ENCODE measurements at regions not wholly inside any gene's neighbourhood (a gene's known extent, or its start where the extent isn't known, plus 50 kb on each side); places are given as distances from the start of the nearest gene placed in this dataset.
A peak's percentile ranks its signal among the peaks of the same experiment; 100 is the strongest.

- intact Hi-C loops (cut with micrococcal nuclease), result no loop called here
- ATAC-seq (no peak), DNase-seq (no peak)
- no peaks in the 10 kb centered on the region for H3K36me3 ChIP-seq (ENCODE audit: control insufficient read depth in 2 of 3, insufficient read depth in 3 of 3, low read length in 3 of 3)
- H3K9me3 ChIP-seq (ENCODE audit: control insufficient read depth in 2 of 3, low read length in 3 of 3), result no peaks in the 10 kb centered on the region
- H3K4me1 ChIP-seq (ENCODE audit: control insufficient read depth in 2 of 2, insufficient read depth in 2 of 2, low read length in 2 of 2), result no peaks in the 10 kb centered on the region
- no peak overlapping the region for H3K4me3 Mint-ChIP-seq
- H3K4me1 Mint-ChIP-seq, result peaks cover 0 to 8% (median 5%) of the 10 kb centered on the region in 7 donors
- ChIA-PET POLR2A (no interaction called here), CTCF (no interaction called here)
- H3K27ac Mint-ChIP-seq, result no peak overlapping the region
- H3K9me3 Mint-ChIP-seq, result peaks cover 0 to 9% (median 0%) of the 10 kb centered on the region in 11 donors
- no peaks in the 10 kb centered on the region for H3K27me3 ChIP-seq (ENCODE audit: control insufficient read depth in 2 of 2, insufficient read depth in 2 of 2, low read length in 2 of 2)
- H3K27ac ChIP-seq (ENCODE audit: low read depth, low read length), result no peak overlapping the region
- no peak overlapping the region for H3K4me3 ChIP-seq (ENCODE audit: low read length)
- H3K27me3 Mint-ChIP-seq, result peaks cover 10 to 35% (median 22%) of the 10 kb centered on the region in 5 donors
- H3K36me3 Mint-ChIP-seq, result no peaks in the 10 kb centered on the region
These were observed 179.4 kb upstream of the ADRA1B start for GRCh38 chr5:159736844-159737243.

- H3K9me3 ChIP-seq (ENCODE audit: control insufficient read depth in 2 of 3, low read length in 3 of 3), result no peaks in the 10 kb centered on the region
- no peaks in the 10 kb centered on the region for H3K4me1 ChIP-seq (ENCODE audit: control insufficient read depth in 2 of 2, insufficient read depth in 2 of 2, low read length in 2 of 2)
- intact Hi-C loops (cut with micrococcal nuclease), result no loop called here
- no peak overlapping the region for H3K27ac Mint-ChIP-seq
- no peaks in the 10 kb centered on the region for H3K27me3 ChIP-seq (ENCODE audit: control insufficient read depth in 2 of 2, insufficient read depth in 2 of 2, low read length in 2 of 2)
- H3K4me1 Mint-ChIP-seq, result peaks cover 0 to 8% (median 5%) of the 10 kb centered on the region in 7 donors
- no peak overlapping the region for H3K4me3 ChIP-seq (ENCODE audit: low read length)
- no peaks in the 10 kb centered on the region for H3K36me3 ChIP-seq (ENCODE audit: control insufficient read depth in 2 of 3, insufficient read depth in 3 of 3, low read length in 3 of 3)
- ChIA-PET CTCF (no interaction called here), POLR2A (no interaction called here)
- peaks cover 10 to 35% (median 22%) of the 10 kb centered on the region in 5 donors for H3K27me3 Mint-ChIP-seq
- H3K4me3 Mint-ChIP-seq, result no peak overlapping the region
- no peak for DNase-seq
- H3K36me3 Mint-ChIP-seq, result no peaks in the 10 kb centered on the region
- no peak overlapping the region for H3K27ac ChIP-seq (ENCODE audit: low read depth, low read length)
- H3K9me3 Mint-ChIP-seq, result peaks cover 0 to 9% (median 0%) of the 10 kb centered on the region in 11 donors
- ATAC-seq, result no peak
These were observed 179.0 kb upstream of the ADRA1B start for GRCh38 chr5:159737263-159737662.

DNA sequence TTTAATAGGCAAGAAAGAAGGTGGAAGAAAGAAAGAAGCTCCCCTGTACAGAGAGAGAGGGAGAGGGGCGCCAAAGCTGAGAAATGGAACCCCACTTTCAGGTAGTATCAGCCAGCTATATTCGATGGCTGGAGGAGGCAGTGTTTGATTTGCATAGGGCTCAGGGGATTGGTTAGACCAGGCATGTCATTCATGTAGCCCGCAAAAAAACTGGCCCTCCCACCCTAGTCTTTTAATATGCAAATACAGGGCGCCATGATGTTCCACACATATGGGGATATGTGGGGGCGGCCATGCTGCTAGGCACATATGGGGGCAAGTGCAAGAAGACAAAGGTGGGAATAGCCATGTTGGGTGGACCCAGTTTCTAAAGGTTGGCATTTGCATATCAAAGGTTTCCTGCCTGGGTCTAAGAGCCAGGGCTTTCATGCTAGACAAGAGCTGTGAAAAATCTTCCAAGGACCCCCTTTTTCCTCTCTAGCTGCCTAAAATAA lies 174.4 kb upstream of the ADRA1B start:
- ChIA-PET CTCF (interaction anchor here (0.6 kb wide), 1 partner anchor 38 kb away, joined by 3 read pairs; no protein-coding TSS in a partner anchor), POLR2A (interaction anchor here (0.7 kb wide), 1 partner anchor 1012 kb away, joined by 4 read pairs; no protein-coding TSS in a partner anchor)
- Mint-ChIP-seq H3K4me1 (no peaks in the 10 kb centered on the region), H3K27me3 (peaks cover 10 to 25% (median 15%) of the 10 kb centered on the region in 5 donors), H3K27ac (no peak overlapping the region), H3K9me3 (peaks cover 0 to 15% (median 0%) of the 10 kb centered on the region in 11 donors), H3K36me3 (no peaks in the 10 kb centered on the region), H3K4me3 (no peak overlapping the region)
- Histone ChIP-seq H3K9me3 (ENCODE audit: control insufficient read depth in 2 of 3, low read length in 3 of 3) (no peaks in the 10 kb centered on the region), H3K27ac (ENCODE audit: low read depth, low read length) (no peak overlapping the region), H3K4me3 (ENCODE audit: low read length) (no peak overlapping the region), H3K36me3 (ENCODE audit: control insufficient read depth in 2 of 3, insufficient read depth in 3 of 3, low read length in 3 of 3) (no peaks in the 10 kb centered on the region), H3K4me1 (ENCODE audit: control insufficient read depth in 2 of 2, insufficient read depth in 2 of 2, low read length in 2 of 2) (no peaks in the 10 kb centered on the region), H3K27me3 (ENCODE audit: control insufficient read depth in 2 of 2, insufficient read depth in 2 of 2, low read length in 2 of 2) (no peaks in the 10 kb centered on the region)
- no peak for ATAC-seq
- no peak for DNase-seq
- intact Hi-C loops (cut with micrococcal nuclease), result no loop called here

DNA sequence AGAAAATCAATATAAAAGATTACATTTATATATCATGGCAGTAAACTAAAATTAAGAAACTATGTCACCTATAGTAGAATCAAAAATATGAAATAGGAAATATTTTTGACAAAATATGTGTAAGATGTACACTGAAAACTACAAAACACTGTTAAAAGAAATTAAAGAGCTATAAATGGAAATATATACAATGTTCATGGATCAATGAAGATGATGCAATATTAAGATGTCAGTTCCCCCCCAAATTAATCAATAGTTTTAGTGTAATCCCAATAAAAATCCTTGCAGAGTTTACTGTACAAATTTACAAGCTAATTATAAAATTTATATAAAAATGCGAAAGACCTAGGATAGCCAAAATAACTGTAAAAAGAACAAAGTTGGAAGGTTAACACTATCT lies 173.0 kb upstream of the ADRA1B start:
- no peaks in the 10 kb centered on the region for H3K36me3 ChIP-seq (ENCODE audit: control insufficient read depth in 2 of 3, insufficient read depth in 3 of 3, low read length in 3 of 3)
- no peak for DNase-seq
- ChIA-PET CTCF (no interaction called here), POLR2A (no interaction called here)
- H3K9me3 ChIP-seq (ENCODE audit: control insufficient read depth in 2 of 3, low read length in 3 of 3), result no peaks in the 10 kb centered on the region
- Mint-ChIP-seq H3K27ac (no peak overlapping the region), H3K4me3 (no peak overlapping the region), H3K36me3 (no peaks in the 10 kb centered on the region), H3K9me3 (peaks cover 0 to 15% (median 0%) of the 10 kb centered on the region in 11 donors), H3K27me3 (peaks cover 9 to 19% (median 10%) of the 10 kb centered on the region in 5 donors), H3K4me1 (no peaks in the 10 kb centered on the region)
- no peak overlapping the region for H3K27ac ChIP-seq (ENCODE audit: low read depth, low read length)
- no peak for ATAC-seq
- intact Hi-C loops (cut with micrococcal nuclease), result no loop called here
- H3K27me3 ChIP-seq (ENCODE audit: control insufficient read depth in 2 of 2, insufficient read depth in 2 of 2, low read length in 2 of 2), result no peaks in the 10 kb centered on the region
- H3K4me3 ChIP-seq (ENCODE audit: low read length), result no peak overlapping the region
- no peaks in the 10 kb centered on the region for H3K4me1 ChIP-seq (ENCODE audit: control insufficient read depth in 2 of 2, insufficient read depth in 2 of 2, low read length in 2 of 2)

GRCh38 chr5:159746707-159747106 lies 169.6 kb upstream of the ADRA1B start:
- Histone ChIP-seq H3K9me3 (ENCODE audit: control insufficient read depth in 2 of 3, low read length in 3 of 3) (no peaks in the 10 kb centered on the region), H3K27me3 (ENCODE audit: control insufficient read depth in 2 of 2, insufficient read depth in 2 of 2, low read length in 2 of 2) (no peaks in the 10 kb centered on the region), H3K4me3 (ENCODE audit: low read length) (no peak overlapping the region), H3K4me1 (ENCODE audit: control insufficient read depth in 2 of 2, insufficient read depth in 2 of 2, low read length in 2 of 2) (no peaks in the 10 kb centered on the region), H3K27ac (ENCODE audit: low read depth, low read length) (no peak overlapping the region), H3K36me3 (ENCODE audit: control insufficient read depth in 2 of 3, insufficient read depth in 3 of 3, low read length in 3 of 3) (no peaks in the 10 kb centered on the region)
- intact Hi-C loops (cut with micrococcal nuclease), result no loop called here
- H3K27ac Mint-ChIP-seq, result no peak overlapping the region
- no peak for DNase-seq
- no peak overlapping the region for H3K4me3 Mint-ChIP-seq
- peaks cover 0 to 12% (median 2%) of the 10 kb centered on the region in 7 donors for H3K4me1 Mint-ChIP-seq
- H3K36me3 Mint-ChIP-seq, result no peaks in the 10 kb centered on the region
- H3K9me3 Mint-ChIP-seq, result peaks cover 0 to 12% (median 4%) of the 10 kb centered on the region in 11 donors
- ChIA-PET POLR2A (no interaction called here), CTCF (no interaction called here)
- H3K27me3 Mint-ChIP-seq, result peaks cover 0 to 2% (median 0%) of the 10 kb centered on the region in 5 donors
- no peak for ATAC-seq

GRCh38 chr5:159749146-159749545 lies 167.1 kb upstream of the ADRA1B start:
- Histone ChIP-seq H3K4me3 (ENCODE audit: low read length) (no peak overlapping the region), H3K27ac (ENCODE audit: low read depth, low read length) (no peak overlapping the region), H3K36me3 (ENCODE audit: control insufficient read depth in 2 of 3, insufficient read depth in 3 of 3, low read length in 3 of 3) (no peaks in the 10 kb centered on the region), H3K27me3 (ENCODE audit: control insufficient read depth in 2 of 2, insufficient read depth in 2 of 2, low read length in 2 of 2) (no peaks in the 10 kb centered on the region), H3K4me1 (ENCODE audit: control insufficient read depth in 2 of 2, insufficient read depth in 2 of 2, low read length in 2 of 2) (no peaks in the 10 kb centered on the region), H3K9me3 (ENCODE audit: control insufficient read depth in 2 of 3, low read length in 3 of 3) (no peaks in the 10 kb centered on the region)
- Mint-ChIP-seq H3K36me3 (peaks cover 0 to 4% (median 0%) of the 10 kb centered on the region in 5 donors), H3K27me3 (peaks cover 0 to 7% (median 0%) of the 10 kb centered on the region in 5 donors), H3K4me1 (peaks cover 0 to 12% (median 2%) of the 10 kb centered on the region in 7 donors), H3K27ac (no peak overlapping the region), H3K9me3 (peaks cover 0 to 20% (median 8%) of the 10 kb centered on the region in 11 donors), H3K4me3 (no peak overlapping the region)
- DNase-seq (no peak), ATAC-seq (no peak)
- intact Hi-C loops (cut with micrococcal nuclease), result no loop called here
- ChIA-PET POLR2A (no interaction called here), CTCF (no interaction called here)

- H3K36me3 Mint-ChIP-seq, result peaks cover 0 to 4% (median 0%) of the 10 kb centered on the region in 5 donors
- CTCF ChIA-PET, result no interaction called here
- Histone ChIP-seq H3K36me3 (ENCODE audit: control insufficient read depth in 2 of 3, insufficient read depth in 3 of 3, low read length in 3 of 3) (no peaks in the 10 kb centered on the region), H3K4me1 (ENCODE audit: control insufficient read depth in 2 of 2, insufficient read depth in 2 of 2, low read length in 2 of 2) (no peaks in the 10 kb centered on the region), H3K4me3 (ENCODE audit: low read length) (no peak overlapping the region), H3K27ac (ENCODE audit: low read depth, low read length) (no peak overlapping the region), H3K9me3 (ENCODE audit: control insufficient read depth in 2 of 3, low read length in 3 of 3) (no peaks in the 10 kb centered on the region), H3K27me3 (ENCODE audit: control insufficient read depth in 2 of 2, insufficient read depth in 2 of 2, low read length in 2 of 2) (no peaks in the 10 kb centered on the region)
- H3K27me3 Mint-ChIP-seq, result peaks cover 0 to 10% (median 0%) of the 10 kb centered on the region in 5 donors
- peaks cover 0 to 20% (median 8%) of the 10 kb centered on the region in 11 donors for H3K9me3 Mint-ChIP-seq
- intact Hi-C loops (cut with micrococcal nuclease), result no loop called here
- no peak overlapping the region for H3K4me3 Mint-ChIP-seq
- no peak for ATAC-seq
- no peak for DNase-seq
- peaks cover 0 to 12% (median 2%) of the 10 kb centered on the region in 7 donors for H3K4me1 Mint-ChIP-seq
- H3K27ac Mint-ChIP-seq, result peak overlapping the region in 1 of 9 donors; percentile 11
- POLR2A ChIA-PET, result interaction anchor here (0.8 kb wide), 1 partner anchor 24 kb away, joined by 3 read pairs; no protein-coding TSS in a partner anchor
These were observed 166.1 kb upstream of the ADRA1B start for GRCh38 chr5:159750226-159750625.
